GM21717 (cell line): ENCODE measurements at regions not wholly inside any gene's neighbourhood (a gene's known extent, or its start where the extent isn't known, plus 50 kb on each side); places are given as distances from the start of the nearest gene placed in this dataset.
"Not testable (repeated sequence)": the region's sequence is repeated elsewhere in the genome, so short reads cannot be mapped to it uniquely, and the experiment has no call there.

ENCODE experiments used
- ATAC-seq: cut with Tn5 transposase; IDR thresholded peaks from one replicate; pipeline ENCODE4 v1.9.1; 2021; ENCODE audit warnings: mild to moderate bottlenecking, moderate library complexity; ENCODE audit not compliant: unreplicated experiment

GRCh38 chr5:7202846-7203245, 193.1 kb upstream of the ADCY2 start:
- ATAC-seq: no peak

- ATAC-seq: no peak
Observed at GRCh38 chr5:7207979-7208378, 188.0 kb upstream of the ADCY2 start.

- no peak for ATAC-seq
Observed at GRCh38 chr5:7208938-7209337, 187.0 kb upstream of the ADCY2 start.

- ATAC-seq: no peak
Observed at GRCh38 chr5:7209658-7210057, 186.3 kb upstream of the ADCY2 start.

- no peak for ATAC-seq
Observed at GRCh38 chr5:7210549-7210948, 185.4 kb upstream of the ADCY2 start.

GRCh38 chr5:7213525-7213924, 182.4 kb upstream of the ADCY2 start:
- no peak for ATAC-seq

GRCh38 chr5:7214906-7215416, 181.0 kb upstream of the ADCY2 start:
- no peak for ATAC-seq

GRCh38 chr5:7218141-7218540, 177.8 kb upstream of the ADCY2 start:
- no peak for ATAC-seq

- no peak for ATAC-seq
Observed at GRCh38 chr5:7220156-7220555, 175.8 kb upstream of the ADCY2 start.

- ATAC-seq: no peak
Observed at GRCh38 chr5:7221041-7221440, 174.9 kb upstream of the ADCY2 start.

GRCh38 chr5:7225826-7226225, 170.1 kb upstream of the ADCY2 start:
- ATAC-seq: no peak

GRCh38 chr5:7242118-7242710, 153.7 kb upstream of the ADCY2 start:
- ATAC-seq: no peak

GRCh38 chr5:7244208-7244607, 151.7 kb upstream of the ADCY2 start:
- no peak for ATAC-seq

GRCh38 chr5:7245121-7245651, 150.8 kb upstream of the ADCY2 start:
- ATAC-seq: no peak

- no peak for ATAC-seq
Observed at GRCh38 chr5:7246287-7246686, 149.7 kb upstream of the ADCY2 start.

GRCh38 chr5:7250004-7250403, 145.9 kb upstream of the ADCY2 start:
- no peak for ATAC-seq

GRCh38 chr5:7250611-7251010, 145.3 kb upstream of the ADCY2 start:
- ATAC-seq: no peak

GRCh38 chr5:7251132-7251531, 144.8 kb upstream of the ADCY2 start:
- ATAC-seq: no peak

- no peak for ATAC-seq
Observed at GRCh38 chr5:7261049-7261448, 134.9 kb upstream of the ADCY2 start.

GRCh38 chr5:7261900-7262299, 134.0 kb upstream of the ADCY2 start:
- no peak for ATAC-seq

GRCh38 chr5:7263398-7264015, 132.4 kb upstream of the ADCY2 start:
- ATAC-seq: not testable (repeated sequence)

- ATAC-seq: not testable (repeated sequence)
Observed at GRCh38 chr5:7265776-7266175, 130.2 kb upstream of the ADCY2 start.
